Chondrocyte (in vitro differentiated cells): ENCODE measurements at regions not wholly inside any gene's neighbourhood (a gene's known extent, or its start where the extent isn't known, plus 50 kb on each side); places are given as distances from the start of the nearest gene placed in this dataset.
A peak's percentile ranks its signal among the peaks of the same experiment; 100 is the strongest.
"Not testable (repeated sequence)": the region's sequence is repeated elsewhere in the genome, so short reads cannot be mapped to it uniquely, and the experiment has no call there.

Experiments
- DNase-seq: peaks from one replicate; pipeline ENCODE4 v3.0.0; 2021; ENCODE audit warnings: mixed read lengths, low spot score
- H3K27ac Mint-ChIP-seq: one replicate; pipeline ENCODE4 v1.8.0; 2021; ENCODE audit warnings: mild to moderate bottlenecking, moderate library complexity, mixed read lengths; ENCODE audit not compliant: unreplicated experiment
- H3K27me3 Mint-ChIP-seq: 2 replicates; pipeline ENCODE4 v1.8.0; 2021; ENCODE audit warnings: low read depth, mixed read lengths
- H3K36me3 Mint-ChIP-seq: 2 replicates; pipeline ENCODE4 v1.8.0; 2021; ENCODE audit warnings: low read depth, mixed read lengths
- H3K4me1 Mint-ChIP-seq: 2 replicates; pipeline ENCODE4 v1.8.0; 2021; ENCODE audit warnings: low read depth, mild to moderate bottlenecking, mixed read lengths
- H3K4me3 Mint-ChIP-seq: one replicate; pipeline ENCODE4 v1.8.0; 2021; ENCODE audit warnings: mild to moderate bottlenecking, moderate library complexity, mixed read lengths; ENCODE audit not compliant: unreplicated experiment
- H3K9me3 Mint-ChIP-seq: 2 replicates; pipeline ENCODE4 v1.8.0; 2021; ENCODE audit warnings: low read depth, mixed read lengths
- TF ChIP-seq, protein P1 (sequence below): fragments of 200-600 bp; sonication (generic); IDR thresholded peaks from 2 replicates; pipeline ENCODE4 v1.5.0; 2021; ENCODE audit warnings: antibody characterized with exemption, mild to moderate bottlenecking, moderate library complexity

DNA sequence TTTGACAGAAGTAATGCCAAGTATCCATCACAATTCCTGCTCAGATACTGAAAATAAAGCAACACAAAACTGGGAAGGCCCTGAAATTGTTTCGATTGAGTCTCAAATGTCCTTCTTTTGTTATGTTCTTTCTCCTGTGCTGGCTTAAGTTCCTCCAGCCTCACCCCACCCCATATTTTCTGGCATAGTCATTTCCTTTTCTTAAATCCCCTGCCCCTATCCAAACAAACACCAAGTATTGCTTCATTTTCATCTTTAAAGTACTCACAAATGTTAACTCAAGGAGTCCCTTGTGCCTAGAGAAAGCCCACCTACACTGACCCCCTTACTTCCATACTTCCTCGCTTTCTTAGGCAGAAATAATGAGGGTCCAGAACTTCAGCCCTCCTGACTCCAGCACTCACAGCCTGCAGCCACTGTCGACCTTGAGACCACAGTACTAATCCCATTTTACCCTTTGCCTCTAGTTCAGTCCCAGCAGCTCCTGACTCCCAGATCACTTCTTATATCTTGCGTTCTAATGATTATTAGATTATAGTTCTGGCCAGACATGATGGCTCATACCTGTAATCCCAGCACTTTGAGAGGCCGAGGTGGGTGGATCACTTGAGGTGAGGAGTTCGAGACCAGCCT, 73.2 kb upstream of the ST8SIA6 start:
- no peak for DNase-seq
- Mint-ChIP-seq H3K4me1 (peaks cover 22% of the 10 kb centered on the region), H3K27ac (peak overlapping the region; percentile 81), H3K27me3 (no peaks in the 10 kb centered on the region), H3K36me3 (peaks cover 2% of the 10 kb centered on the region), H3K9me3 (peaks cover 7% of the 10 kb centered on the region), H3K4me3 (no peak overlapping the region)
- TF ChIP-seq, protein P1, sequence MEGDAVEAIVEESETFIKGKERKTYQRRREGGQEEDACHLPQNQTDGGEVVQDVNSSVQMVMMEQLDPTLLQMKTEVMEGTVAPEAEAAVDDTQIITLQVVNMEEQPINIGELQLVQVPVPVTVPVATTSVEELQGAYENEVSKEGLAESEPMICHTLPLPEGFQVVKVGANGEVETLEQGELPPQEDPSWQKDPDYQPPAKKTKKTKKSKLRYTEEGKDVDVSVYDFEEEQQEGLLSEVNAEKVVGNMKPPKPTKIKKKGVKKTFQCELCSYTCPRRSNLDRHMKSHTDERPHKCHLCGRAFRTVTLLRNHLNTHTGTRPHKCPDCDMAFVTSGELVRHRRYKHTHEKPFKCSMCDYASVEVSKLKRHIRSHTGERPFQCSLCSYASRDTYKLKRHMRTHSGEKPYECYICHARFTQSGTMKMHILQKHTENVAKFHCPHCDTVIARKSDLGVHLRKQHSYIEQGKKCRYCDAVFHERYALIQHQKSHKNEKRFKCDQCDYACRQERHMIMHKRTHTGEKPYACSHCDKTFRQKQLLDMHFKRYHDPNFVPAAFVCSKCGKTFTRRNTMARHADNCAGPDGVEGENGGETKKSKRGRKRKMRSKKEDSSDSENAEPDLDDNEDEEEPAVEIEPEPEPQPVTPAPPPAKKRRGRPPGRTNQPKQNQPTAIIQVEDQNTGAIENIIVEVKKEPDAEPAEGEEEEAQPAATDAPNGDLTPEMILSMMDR, result no peak

DNA sequence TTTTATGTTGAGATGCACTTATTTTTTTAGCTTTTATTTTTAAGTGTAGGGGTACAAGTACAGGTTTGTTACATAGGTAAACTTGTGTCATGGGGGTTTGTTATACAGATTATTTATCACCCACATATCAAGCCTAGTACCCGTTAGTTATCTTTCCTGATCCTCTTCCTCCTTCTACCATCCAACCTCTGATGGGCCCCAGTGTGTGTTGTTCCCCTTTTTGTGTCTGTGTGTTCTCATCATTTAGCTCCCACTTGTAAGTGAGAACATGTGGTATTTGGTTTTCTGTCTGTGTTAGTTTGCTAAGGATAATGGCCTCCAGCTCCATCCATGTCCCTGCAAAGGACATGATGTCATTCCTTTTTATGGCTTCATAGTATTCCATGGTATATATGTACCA, 72.2 kb upstream of the ST8SIA6 start:
- not testable (repeated sequence) for H3K36me3 Mint-ChIP-seq, H3K4me3 Mint-ChIP-seq, H3K9me3 Mint-ChIP-seq, H3K27me3 Mint-ChIP-seq, DNase-seq
- peak overlapping the region; percentile 3 for H3K27ac Mint-ChIP-seq
- peaks cover 19% of the 10 kb centered on the region for H3K4me1 Mint-ChIP-seq

DNA sequence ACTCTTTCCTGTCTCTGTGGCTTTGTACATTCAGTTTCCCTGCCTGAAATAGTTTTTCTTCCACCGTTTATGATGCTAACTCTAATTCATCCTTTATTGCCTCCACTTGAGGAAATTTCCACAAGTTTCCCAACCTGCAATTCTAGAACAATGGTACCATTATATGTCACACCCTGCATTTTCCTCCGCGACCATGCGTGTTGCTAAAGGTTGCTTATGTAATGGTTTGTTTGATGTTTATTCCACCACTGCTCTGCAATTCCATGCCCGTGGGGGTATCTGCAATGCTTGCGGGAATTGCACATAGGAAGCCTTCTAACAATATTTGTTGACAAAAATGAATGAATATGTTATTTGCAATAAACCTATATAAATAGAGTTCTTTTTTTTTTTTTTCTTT, 69.5 kb upstream of the ST8SIA6 start:
- peaks cover 19% of the 10 kb centered on the region for H3K4me1 Mint-ChIP-seq
- peaks cover 2% of the 10 kb centered on the region for H3K36me3 Mint-ChIP-seq
- no peaks in the 10 kb centered on the region for H3K27me3 Mint-ChIP-seq
- TF ChIP-seq, protein P1, result no peak
- no peak overlapping the region for H3K4me3 Mint-ChIP-seq
- peaks cover 7% of the 10 kb centered on the region for H3K9me3 Mint-ChIP-seq
- no peak for DNase-seq
- no peak overlapping the region for H3K27ac Mint-ChIP-seq

DNA sequence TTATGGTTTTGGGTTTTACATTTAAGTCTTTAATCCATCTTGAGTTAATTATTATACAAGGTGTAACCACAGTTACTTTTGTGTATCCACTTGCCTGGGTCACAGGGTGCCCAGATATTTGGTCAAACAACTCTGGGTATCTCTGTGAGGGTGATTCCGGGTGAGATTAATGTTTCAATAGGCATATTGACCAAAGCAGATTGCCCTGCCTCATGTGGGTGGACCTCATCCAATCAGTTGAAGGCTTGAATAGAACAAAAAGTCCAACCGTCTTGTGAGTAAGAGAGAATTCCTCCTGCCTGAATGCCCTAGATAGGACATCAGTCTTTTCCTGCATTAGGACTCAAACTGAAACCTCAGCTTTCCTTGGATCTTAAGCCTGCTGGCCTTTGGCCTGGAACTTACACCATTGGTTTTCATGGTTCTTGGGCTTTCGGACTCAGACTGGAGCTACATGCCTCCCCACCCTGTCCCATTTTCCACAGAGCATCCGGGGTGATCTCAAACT, 68.9 kb upstream of the ST8SIA6 start:
- Mint-ChIP-seq H3K9me3 (peaks cover 7% of the 10 kb centered on the region), H3K27me3 (no peaks in the 10 kb centered on the region), H3K4me1 (peaks cover 15% of the 10 kb centered on the region), H3K27ac (no peak overlapping the region), H3K4me3 (no peak overlapping the region), H3K36me3 (peaks cover 2% of the 10 kb centered on the region)
- no peak for DNase-seq
- TF ChIP-seq, protein P1, result no peak

DNA sequence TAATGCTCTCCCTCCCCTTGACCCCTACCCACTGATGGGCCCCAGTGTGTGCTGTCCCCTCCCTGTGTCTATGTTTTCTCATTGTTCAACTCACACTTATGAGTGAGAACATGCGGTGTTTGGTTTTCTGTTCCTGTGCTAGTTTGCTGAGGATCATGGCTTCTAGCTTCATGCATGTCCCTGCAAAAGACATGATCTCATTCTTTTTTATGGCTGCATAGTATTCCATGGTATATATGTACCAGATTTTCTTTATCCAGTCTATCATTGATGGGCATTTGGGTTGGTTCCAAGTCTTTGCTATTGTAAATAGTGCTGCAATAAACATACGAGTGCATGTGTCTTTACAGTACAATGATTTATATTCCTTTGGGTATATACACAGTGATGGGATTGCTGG, 67.9 kb upstream of the ST8SIA6 start:
- not testable (repeated sequence) for H3K27me3 Mint-ChIP-seq, H3K4me3 Mint-ChIP-seq, H3K9me3 Mint-ChIP-seq, H3K4me1 Mint-ChIP-seq, DNase-seq, H3K36me3 Mint-ChIP-seq, H3K27ac Mint-ChIP-seq

DNA sequence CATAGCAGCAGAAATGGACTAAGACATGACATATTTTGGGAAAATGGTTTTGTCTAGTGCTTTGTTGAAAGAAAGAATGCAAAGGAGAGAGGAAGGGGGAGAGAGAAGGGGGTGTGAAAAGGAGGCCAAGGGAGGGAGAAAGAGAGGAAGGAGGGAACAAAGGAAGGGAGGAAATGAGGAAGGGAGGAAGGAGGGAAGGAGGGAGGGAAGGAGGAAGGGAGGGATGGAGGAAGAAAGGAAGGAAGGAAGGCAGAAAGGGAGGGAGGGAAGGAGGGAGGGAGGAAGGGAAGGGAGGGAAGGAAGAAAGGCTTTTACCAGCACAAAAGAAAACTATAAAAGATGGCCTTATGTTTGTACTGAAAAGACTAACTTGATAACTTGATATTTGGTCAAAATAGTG, 65.1 kb upstream of the ST8SIA6 start:
- H3K4me3 Mint-ChIP-seq, result no peak overlapping the region
- peaks cover 7% of the 10 kb centered on the region for H3K4me1 Mint-ChIP-seq
- H3K36me3 Mint-ChIP-seq, result peaks cover 2% of the 10 kb centered on the region
- TF ChIP-seq, protein P1, result no peak
- no peak overlapping the region for H3K27ac Mint-ChIP-seq
- DNase-seq, result no peak
- H3K9me3 Mint-ChIP-seq, result peaks cover 4% of the 10 kb centered on the region
- no peaks in the 10 kb centered on the region for H3K27me3 Mint-ChIP-seq
